ENCODE measurements at regions not wholly inside any gene's neighbourhood (a gene's known extent, or its start where the extent isn't known, plus 50 kb on each side); places are given as distances from the start of the nearest gene placed in this dataset.
A peak's percentile ranks its signal among the peaks of the same experiment; 100 is the strongest.
"Not testable (repeated sequence)": the region's sequence is repeated elsewhere in the genome, so short reads cannot be mapped to it uniquely, and the experiment has no call there.

DNA sequence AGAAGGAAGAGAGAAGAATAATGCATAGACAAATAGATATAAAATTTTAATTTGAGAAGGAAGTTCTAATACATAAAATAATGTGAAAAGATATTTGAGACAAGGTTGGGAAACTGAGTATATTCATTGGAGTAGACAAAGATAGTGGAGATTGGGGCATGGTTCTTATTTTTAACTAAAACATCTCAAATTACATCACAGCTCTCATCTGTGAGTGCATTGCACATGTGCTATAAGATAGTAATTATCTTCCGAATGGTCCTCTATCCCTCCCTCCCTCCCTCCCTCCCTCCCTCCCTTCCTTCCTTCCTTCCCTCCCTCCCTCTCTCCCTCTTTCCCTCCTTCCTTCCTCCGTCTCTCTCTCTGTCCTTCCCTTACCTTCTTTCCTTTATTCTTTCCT is 1104.0 kb upstream of the FLRT2 start:
- no peak for DNase-seq

DNA sequence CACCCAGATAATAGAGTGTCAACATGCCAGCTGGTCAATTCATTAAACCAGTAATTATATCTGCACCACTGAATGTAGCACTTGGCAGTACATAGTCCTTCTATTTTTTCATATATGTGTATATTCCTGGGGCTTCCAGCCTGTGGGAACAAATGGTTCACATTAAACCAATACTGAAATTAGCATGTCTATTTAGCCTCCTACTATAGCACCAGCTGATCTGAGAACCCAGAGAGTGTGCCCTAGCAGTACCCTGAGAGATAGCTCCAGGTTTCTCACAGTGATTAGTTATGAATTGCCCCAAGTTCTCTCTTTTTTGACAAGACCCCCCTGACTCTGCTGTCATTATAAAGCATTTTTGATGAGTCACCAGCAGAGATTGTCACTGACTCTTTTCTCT is 1097.3 kb upstream of the FLRT2 start:
- peak; percentile 73 for DNase-seq

DNA sequence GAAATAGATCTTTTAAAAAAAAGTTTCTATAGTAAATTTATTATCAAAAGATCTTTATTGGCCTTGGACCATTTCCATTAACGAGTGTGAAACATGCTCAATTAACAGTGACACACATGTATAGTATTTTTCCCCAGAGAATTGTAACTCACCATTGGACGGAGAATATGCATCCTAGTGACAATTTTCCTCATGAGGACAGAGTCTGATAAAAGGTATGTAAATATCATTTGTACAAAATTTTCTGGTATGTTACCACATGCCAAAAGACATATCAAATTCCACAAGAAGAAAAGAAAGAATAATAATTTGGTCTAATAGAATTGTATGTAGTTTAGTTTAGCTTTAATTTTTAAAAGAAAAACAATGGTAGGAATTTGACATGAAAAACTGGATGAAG is 1096.0 kb upstream of the FLRT2 start:
- no peak for DNase-seq

DNA sequence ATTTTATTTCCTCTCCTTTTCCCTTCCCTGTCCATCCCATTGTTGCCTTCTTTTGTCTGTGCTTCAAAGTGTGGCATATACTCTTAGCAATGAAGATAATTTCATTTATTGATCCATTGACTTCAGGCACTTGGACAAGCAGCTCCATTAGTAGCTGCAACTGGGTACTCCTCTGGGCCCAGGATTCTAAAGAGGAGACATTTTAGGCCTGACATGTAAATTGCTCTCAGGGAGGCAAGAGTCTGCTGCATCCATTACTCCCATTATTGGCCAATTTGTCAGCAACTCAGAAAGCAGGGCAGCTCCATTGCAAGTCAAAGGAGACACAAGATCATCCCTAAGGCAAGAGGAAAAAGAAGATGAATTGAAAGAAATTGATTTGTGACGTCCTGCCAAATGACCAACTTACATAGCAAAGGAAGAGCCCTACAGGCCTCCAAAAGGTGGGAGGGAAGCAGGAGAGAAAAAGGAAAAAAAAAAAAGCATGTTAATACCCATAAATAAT is 1094.1 kb upstream of the FLRT2 start:
- no peak for DNase-seq

DNA sequence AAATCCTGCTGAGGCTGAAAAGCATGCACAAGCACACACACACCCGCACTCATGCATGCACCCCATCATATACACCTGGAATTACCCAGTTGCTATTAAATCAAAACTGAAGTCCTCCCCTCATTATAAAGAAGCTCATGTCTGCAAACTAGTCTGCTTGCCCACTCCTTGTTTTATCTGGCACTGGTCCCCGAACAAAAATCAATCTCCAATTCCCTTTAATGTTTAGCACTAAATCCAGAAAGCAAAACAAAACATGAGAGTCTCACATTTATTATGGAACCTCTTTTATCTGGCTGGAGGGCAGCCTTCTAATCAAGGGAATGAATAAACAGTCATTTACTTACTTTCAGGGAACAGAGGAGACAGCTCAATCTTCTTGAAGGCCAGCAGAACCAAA is 1093.4 kb upstream of the FLRT2 start:
- DNase-seq = peak; percentile 43

DNA sequence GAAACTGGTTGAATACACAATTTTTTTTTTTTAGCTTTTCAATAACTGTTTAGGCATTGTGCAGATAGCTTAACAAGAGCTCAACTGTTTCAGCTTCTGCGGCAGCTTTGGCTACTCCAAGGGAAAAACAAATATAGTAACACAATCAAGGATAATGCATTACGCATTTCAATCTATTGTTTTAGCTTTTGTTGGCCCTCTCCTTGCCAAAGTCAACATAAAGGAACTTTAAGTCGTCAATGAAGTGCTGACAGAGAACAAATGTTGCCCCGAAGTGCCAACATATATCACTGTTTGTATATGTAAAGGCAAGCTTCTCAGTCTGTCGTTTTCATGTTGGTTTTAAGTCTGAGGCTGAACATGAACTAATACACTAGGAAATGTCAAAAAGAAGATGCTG is 1087.4 kb upstream of the FLRT2 start:
- DNase-seq = peak; percentile 57

DNA sequence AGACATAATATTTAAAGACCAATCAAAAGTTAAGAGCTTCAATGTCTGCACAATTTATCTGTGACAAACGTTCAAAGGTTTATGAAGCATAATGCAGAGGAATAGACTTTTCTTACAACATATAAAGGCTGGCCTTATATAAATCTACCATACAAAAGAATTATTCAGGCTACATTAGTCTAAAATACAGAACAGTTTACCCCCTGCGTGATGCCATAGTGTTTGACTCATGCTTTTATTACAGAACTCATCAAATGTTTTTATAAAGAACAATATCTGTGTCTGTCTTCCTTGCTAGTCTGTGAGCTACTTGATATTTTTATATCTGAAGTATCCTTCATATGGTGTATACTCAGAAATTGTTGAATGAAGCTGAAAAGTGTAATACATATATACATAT is 1084.5 kb upstream of the FLRT2 start:
- DNase-seq = no peak

DNA sequence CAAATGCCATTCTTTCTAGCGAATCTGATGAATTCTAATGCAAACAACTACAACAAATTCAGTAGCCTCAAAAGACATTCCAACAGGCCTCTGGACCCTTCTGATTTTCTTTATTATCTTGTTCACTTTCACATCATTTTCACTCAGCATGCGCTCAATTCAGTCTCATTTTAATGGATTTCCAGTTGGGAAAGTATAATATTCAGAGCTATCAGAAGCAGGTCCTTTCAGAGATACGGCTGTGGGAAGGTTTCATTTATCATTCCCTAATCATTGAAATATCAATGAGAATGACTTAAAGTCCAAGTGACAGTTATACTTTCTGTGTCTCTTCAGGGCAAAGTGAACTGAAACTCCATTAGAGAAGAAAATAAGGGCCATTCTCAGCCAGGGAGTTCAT is 1083.7 kb upstream of the FLRT2 start:
- DNase-seq = no peak

DNA sequence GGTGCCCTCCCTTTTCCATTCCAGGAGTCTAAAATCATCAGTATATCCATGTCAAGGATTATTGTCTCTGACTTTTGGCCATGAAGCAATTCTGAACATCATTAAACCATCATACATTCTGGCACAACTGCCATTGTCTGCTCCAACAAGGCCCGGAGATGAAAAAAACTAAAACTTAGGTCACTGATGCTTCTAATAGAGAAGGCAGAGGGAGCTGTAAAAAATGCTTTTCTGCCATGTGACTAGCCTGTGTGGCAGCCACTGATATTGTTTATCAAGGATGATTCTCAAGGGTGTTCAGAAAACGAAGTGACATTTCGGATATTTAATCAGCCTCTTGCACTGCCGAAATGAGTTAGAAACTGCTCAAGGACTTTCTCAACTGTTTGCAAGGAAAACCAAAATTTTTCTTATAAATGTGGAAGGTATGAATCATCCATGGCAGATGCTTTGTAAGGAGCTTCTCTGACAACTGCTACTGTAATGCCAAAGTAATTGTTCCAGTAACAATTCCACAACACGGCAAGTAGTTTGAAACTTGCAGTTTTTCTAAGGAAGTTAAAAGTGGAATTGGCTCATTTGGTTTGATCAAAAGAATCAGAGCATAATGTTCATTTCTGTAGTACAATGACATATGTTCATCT is 1076.5 kb upstream of the FLRT2 start:
- no peak for DNase-seq

DNA sequence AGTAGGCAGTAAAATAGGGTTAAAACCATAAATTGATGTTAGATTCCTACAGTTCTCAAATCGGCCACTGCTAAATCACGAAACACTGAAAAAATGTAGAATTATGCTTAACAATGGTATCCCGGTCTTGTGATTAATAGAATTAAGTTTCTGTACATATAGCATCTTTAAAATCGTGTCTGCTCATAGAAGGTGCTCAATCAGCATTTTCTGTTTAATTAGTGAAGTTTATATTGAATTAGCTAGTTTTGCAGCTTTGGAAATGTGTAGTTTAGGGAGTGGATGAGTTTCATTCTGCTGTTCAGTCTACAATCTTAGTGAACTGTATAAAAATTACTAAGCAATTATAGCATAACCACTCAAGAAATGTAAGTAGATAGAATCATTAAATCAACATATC is 1075.8 kb upstream of the FLRT2 start:
- DNase-seq = no peak

DNA sequence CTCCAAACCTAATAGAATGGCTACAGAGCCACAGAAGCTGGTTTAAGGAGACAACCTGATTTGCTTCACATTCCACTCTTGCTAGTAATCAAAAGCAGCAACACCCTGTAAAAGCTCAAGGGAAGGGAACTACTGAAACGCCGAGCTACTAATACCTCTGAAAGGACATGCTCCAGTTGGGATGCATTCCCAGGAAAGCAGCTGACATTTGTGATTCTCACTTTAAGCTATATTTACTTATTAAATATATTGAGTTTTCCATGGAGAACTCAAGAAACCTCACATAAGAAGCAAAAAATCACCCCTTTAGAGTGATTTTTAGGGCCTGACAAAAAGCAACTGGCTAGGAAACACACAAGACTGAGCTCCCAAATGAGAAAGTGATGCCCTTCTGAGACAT is 1073.0 kb upstream of the FLRT2 start:
- DNase-seq = no peak

DNA sequence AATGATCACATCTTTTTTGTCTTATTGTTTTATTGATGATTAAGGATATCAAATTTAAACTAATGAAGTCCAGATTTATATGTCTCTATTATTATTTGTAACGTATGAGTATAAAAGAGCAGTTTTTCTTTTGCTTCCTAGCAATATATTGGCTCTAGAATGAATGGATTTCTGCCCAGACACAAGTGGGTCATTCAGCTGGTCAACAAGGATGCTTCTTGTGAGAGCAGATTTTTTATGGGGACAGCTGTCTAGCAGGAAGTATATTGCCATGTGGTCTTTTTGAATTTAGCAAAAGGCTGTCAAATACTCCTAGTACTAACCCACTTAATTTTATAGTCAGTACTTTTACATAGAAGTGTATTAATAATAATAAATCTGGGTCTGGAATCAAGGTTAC is 1071.1 kb upstream of the FLRT2 start:
- no peak for DNase-seq

DNA sequence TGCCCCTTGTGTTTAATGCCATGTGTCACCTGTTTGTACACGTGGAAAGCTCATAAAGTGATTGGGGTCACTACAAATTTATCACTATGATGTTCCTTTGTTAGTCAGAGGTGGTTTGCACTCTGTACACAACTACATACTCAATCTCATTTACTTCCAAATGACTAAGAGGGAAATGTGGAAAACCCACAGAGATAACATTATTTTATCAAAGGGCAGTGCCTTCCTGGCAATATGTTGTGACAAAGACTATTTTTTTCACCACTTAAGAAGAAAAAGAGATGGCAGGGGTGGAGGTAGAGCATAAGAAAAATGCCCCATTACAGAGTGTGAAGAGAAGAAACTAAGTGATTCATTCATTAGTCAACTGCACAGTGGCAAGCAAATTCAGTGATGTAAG is 1064.1 kb upstream of the FLRT2 start:
- no peak for DNase-seq

DNA sequence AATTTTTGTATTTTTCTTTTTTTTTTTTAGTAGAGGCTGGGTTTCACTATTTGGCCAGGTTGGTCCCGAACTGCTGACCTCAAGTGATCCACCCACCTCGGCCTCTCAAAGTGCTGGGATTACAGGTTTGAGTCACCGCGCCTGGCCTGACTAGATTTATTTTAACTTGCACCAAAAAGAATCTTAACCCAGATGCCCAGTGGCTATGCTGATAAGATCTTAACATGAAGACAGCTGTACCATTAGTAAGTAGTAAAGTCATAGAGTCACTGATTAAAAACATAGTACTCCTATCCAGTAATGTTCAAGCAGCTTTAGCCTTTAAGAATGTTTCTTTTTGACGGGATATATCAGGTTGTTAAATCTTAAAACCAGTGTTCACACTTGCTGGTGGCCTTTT is 1061.8 kb upstream of the FLRT2 start:
- DNase-seq = no peak

DNA sequence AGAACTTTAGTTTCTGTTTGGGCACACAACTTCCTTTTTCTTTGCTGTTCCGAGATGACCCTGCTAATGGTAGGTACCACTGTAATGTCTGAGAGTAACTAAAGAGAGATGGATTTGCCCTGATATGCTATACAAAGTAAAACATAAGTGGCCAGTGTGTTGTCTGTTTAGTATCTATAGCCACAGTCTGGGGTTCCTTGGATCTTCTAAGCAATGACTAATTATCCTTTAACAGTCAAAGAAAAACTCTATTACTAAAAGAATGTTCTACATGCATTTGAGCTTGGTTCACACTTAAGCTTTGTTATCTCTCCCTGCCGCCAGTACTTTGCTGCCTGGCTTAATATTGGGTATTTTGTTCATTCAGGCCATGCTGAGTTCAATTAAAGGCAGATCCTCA is 1051.9 kb upstream of the FLRT2 start:
- DNase-seq = no peak

DNA sequence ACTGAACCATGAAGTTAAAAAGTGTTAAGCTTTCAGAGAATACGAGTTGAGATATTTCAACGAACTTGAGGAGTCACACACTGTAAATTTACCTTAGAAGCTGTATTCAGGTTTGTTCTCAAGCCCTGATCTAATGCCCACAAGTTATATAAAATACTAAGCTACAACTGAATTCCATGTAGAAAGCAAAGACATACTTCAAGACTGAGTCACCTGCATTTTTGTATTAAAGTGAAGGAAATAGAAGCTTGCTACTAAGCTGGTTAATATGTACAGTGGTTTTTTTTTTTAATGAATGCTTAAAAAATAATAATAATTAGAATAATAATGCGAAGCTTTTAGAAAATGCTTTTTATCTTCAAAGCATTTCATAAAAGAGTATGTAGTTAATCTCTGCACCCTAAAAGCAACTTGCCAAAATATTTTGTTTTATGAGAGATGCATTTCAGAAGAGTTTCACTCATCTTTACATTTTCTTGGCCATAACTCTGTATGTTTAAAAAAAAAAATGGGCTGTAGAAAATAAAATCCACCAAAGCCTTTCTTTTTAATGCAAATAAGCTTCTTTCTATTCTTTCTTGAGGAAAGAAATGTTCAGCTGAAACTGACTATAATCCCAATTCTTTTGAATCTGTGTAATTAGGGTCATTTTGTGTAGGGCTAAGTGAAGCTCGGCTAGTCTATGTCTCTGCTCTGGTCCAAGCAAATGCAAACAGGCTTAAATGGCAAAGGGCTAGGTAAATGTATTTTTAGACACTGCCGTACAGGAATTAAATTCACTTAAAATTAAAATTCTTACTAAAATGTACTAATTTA is 1047.5 kb upstream of the FLRT2 start:
- no peak for DNase-seq

DNA sequence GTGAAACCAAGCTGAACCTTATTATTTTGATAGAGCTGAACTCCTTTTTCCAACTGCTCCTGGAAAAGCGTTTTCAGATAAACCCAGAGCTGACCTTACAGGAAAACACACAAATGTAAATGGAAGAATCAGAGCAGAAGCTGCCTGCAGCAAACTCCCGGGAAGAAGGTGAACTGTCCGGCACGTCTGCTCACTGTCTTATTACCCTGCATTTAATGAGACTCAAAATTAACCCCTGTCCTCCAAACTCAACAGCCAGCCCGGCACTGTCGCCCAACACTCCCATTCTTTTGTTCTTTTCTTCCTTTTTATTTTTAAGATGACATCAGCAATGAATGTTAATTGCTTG is 1046.9 kb upstream of the FLRT2 start:
- DNase-seq = no peak

DNA sequence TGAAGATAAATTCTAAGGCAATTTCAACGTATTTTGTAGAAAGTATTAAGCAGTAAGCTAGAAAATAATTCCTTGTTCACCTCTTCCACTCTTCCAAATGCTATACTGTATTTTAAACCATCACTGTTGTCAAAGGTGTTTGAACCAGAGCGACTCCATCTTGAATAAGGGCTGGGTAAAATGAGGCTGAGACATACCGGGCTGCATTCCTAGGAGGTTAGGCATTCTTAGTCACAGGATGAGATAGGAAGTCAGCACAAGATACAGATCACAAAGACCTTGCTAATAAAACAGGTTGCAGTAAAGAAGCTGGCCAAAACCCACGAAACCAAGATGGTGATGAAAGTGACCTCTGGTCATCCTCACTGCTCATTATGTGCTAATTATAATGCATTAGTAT is 1045.7 kb upstream of the FLRT2 start:
- DNase-seq = not testable (repeated sequence)

DNA sequence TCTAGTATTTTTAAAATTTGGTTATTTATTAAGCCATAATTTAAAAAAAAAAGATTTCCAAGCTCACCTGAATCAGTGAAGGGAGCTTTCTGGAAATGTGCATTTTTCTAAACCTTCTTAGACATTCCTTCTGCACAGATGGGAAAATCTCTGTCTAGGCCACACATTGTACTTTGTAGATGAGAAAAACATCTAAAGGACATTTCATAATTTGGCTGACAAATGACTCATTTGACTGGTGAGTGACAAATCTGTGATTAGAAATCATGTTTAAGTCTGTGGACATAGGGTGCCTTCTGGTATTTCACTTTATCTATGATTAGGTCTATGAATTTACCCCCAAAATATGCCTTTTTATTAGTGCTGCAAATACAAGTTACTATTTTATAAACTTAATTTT is 1044.9 kb upstream of the FLRT2 start:
- no peak for DNase-seq

DNA sequence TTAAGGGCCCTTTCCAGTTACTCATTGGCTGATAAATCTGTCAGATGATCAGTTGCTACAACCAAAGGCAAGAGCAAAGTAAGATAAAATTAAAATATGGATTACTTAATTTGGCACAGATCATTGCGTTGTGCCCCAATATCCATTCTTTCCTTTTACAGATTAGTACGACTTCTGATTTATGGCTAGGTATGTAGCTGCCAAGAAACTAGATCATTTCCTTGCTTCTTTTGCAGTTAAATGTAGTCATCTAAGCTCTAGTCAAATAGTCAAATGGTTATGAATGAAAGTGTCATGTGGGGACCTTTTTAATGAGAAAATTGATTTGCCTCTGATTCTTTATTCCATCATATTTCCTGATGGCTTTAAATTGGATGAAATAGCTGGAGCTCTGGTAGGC is 1039.9 kb upstream of the FLRT2 start:
- DNase-seq = no peak

DNA sequence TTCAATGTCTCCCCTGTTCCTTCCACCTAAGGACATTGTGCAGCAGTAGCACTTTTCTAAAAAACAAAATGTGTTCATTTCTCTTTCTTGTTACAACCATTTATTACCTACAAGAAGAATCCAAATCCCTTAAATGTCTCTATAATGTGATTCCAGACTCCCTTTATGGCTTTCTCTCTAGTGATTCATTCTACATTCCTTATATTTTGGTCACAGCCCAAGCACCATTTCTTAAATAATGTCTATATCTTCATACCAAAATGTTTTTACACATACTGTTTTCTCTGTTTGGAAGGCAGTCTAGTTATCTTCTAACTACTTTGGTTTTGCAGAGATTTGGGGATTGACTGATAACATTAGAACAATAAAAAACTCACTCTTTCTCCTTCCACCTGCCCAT is 1037.3 kb upstream of the FLRT2 start:
- DNase-seq = no peak

DNA sequence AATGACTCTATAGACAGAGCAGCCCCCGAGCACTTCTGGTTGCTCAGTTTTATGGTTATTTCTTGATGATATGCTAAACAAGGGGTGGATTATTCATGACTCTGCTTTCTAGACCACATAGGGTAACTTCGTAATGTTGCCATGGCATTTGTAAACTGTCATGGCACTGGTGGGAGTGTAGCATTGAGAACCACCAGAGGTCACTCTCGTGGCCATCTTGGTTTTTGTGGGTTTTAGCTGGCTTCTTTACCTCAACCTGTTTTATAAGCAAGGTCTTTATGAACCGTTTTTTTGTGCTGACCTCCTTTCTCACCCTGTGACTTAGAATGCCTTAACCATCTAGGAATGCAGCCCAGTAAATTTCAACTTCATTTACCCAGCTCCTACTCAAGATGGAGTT is 1036.2 kb upstream of the FLRT2 start:
- no peak for DNase-seq

DNA sequence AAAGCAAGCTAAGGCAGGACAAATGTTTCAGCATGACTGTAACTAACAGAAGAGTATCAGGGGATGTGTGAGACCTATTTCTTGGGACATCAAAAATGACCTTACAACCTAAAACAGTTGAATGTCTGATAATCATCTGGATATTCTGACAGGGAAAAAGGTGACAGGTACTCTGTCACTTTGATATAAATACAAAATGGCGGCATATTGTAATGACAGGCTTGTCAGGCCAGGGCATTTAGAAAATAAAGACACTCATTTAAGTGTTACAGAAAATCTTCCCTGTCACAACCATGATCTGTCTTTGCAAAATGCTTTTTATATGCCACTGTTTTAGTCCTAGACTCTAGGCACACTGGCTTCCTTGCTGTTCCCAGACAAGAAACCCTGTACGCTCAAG is 1033.3 kb upstream of the FLRT2 start:
- DNase-seq = no peak

DNA sequence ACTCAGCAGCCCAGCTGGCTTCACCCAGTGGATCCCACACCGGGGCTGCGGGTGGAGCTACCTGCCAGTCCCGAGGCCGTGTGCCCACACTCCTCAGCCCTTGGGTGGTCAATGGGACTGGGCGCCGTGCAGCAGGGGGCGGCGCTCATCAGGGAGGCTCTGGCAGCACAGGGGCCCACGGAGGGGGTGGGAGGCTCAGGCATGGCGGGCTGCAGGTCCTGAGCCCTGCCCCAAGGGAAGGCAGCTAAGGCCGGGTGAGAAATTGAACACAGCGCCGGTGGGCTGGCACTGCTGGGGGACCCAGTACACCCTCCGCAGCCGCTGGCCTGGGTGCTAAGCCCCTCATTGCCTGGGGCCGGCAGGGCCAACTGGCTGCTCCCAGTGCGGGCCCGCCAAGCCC is 1017.1 kb upstream of the FLRT2 start:
- not testable (repeated sequence) for DNase-seq

DNA sequence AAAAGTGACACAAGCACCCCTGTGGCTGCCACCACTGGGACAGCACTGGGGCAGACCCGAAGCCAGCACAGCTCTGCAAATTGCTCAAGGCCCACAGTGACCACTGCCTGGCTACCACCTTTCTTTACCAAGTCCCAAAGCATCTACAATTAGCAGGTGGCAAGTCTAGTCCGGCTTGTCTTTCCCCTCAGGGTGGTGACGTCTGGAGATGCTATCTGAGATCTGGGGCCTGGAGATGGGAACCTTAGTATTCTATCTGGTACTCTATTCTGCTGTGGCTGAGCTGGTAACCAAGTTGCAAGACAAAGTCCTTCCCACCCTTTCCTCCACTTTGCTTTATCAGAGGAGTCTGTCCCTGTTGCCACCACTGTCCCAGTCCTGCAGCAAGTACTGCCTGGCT is 1010.1 kb upstream of the FLRT2 start:
- DNase-seq = no peak
